Pulmonary artery endothelial cell (primary cell): ENCODE measurements at regions not wholly inside any gene's neighbourhood (a gene's known extent, or its start where the extent isn't known, plus 50 kb on each side); places are given as distances from the start of the nearest gene placed in this dataset.
"Not testable (repeated sequence)": the region's sequence is repeated elsewhere in the genome, so short reads cannot be mapped to it uniquely, and the experiment has no call there.

ENCODE experiments used
- DNase-seq: peaks from one replicate; pipeline ENCODE4 v3.0.0-alpha.2; 2011; ENCODE audit warnings: low read depth, low spot score

DNA sequence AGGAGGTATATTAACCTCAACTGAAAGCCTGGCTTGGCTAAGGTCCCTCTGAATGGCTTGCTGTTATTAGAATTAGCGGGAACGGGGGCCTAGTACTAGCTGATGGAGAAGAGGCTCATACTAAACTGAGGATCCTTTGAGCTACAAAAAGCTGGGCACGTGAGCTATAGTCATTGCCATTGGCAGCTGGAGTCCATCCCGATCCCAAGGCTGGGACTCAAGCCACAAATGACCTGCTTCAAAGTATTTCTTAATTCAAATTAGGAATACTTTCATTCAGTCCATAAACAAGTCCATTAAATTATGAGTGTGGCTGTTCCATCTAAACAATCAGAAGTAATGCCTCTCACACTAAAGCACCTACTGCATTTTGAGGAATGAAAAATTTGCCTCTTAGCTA is 114.5 kb downstream of the DACT1 start:
- no peak for DNase-seq

DNA sequence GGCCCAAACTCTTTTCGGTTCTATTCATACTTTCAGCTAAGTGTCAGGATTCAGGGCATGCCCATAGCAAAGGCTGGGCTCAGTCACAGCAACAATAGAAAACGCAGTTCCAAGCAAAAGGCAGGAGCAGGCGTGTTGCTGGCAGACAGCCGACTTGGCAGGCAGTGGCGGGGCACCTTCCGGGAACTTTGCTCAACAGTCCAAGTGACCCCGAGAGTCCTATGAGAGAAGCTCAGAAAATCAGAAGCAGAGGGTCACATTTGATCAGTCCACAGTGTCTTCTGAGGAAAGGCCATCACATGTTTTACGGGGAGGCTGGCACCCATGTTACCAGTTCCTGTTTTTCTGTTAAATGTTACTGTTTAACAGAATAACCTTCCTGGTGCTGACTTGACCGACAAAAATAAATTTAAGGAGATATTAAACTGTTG is 115.0 kb downstream of the DACT1 start:
- DNase-seq, result peak; percentile 15

DNA sequence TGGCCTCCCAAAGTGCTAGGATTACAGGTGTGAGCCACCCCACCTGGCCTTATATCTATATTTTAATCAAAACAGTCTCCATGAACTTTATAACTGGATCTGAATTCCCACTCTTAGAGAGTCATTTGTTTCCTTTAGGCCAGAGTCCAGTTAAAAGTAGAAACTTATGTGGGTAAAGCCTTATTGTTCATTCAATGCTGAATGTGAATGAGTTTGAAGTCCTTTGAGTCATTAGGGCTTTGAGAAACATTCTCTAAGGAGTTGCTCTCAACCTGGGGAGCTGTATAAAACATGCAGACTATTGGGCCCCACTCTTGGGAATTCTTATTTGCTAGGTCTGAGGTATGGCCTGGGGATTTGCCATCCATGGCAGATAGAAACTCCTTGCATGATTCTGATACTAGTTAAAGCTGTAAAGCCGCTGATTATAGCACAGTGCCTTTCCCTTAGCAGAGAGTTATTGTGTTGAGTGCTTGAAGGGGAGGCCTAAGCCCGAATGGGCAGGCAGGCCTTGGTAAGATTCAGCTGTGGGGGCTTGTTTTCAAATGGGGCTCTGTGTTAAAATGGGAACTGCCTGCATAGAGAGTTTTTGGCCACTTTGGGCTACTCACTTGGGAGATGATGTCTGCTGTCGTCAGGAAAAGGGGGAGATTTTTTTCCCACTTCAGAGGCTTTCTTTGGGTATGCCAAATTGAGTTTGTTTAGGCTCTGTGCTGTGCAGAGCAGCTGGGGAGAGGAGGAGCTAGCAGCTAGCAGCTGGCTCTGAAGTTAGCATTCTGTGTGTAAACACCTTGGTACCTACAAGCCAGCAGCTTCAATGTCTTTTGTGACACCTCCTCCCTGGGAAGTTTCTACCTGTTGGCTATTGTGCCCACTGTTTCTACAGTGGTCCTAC is 117.5 kb downstream of the DACT1 start:
- no peak for DNase-seq

DNA sequence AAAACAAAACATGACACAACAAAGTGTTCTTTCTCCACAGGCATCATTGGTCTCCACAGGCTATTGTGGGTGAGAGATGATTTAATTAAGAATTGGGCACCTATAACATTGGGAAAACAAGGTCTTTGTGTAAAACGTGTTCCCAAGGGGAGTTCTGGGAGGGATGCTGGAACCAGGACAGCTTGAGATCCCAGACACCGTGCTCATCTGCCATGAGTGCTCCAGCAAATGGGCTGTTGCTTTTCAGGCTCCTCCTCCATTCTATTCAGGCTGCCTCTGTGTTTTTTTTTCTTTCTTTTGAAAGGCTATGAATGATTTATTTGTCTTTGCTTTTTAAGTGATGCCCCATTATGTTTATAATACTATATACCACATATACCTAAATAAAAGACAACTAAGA is 122.4 kb downstream of the DACT1 start:
- DNase-seq, result no peak

DNA sequence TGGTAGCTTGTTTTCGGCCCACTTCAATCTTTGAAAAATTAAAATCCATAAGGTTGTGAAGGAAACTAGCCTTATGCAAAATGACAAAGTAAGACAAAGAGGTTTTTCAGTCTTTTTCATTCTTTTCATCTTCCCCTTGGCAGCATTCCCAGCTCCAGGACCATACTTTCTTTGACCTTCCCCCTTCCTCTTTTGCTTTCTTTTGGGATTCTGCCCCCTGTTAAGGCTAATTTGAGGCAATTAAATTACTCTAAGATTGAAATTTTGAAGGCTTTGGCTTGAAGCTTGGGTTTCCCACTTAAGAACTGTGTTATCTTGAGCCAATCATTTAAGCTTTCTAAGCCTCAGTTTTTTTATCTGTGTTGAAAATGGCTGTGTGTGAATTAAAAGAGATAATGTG is 124.9 kb downstream of the DACT1 start:
- no peak for DNase-seq

DNA sequence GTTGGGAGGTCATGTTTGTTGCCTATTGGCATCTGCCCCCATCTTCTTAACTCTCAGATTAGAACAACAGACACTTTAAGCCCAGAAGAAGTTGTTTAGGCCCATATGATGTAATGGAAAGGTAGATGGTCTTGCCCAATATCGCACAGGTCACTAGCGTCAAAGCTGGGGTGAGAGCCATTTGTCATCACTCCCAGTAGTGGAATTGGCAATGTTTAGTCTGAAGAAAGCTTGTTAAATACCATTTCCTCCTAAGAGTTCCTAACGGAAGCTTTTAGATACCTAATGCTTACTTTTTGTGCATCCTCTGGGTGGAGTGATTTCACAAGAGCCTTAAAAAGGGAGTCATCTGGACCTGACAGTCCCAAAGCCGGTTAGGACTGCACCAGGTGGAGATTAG is 125.4 kb downstream of the DACT1 start:
- DNase-seq, result no peak

DNA sequence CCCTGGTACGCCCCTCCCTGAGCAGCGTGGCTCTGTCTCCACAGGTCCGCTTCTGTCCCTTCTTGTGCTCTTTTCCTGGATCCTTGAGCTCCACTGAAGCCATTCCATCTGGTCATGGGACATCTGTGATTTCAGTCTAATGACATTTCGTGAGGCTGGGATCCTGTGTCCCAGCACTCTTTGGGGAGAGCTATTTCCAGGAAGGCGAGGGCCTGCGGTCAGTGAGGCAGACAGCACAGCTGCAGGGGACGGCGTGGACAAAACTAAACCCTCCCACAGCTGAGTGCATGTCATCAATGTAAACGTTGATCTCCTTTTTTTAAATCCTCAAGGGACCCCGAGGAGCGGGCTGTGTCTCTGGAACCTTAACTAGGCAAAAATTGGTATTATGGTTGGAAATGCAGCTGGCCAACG is 127.7 kb downstream of the DACT1 start:
- no peak for DNase-seq

DNA sequence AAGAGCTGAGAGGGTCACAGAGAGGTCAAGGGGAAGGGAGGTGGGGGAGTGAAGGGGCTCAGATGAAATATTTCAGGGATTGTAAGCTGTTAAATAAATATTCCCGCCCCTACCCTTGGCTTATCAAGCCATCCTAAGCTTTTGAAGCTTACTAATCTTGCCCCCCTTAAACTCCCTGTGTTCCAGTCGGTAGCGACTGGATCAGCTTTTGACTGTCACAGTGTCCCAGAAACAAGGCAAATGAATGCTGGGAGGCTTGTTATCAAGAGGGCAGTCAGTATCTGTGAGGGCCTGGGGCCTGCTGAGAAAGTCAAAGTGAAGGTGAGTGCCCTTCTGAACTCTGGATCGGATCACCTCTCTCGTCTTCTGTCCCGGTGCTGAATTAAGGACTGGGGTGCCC is 128.1 kb downstream of the DACT1 start:
- no peak for DNase-seq

DNA sequence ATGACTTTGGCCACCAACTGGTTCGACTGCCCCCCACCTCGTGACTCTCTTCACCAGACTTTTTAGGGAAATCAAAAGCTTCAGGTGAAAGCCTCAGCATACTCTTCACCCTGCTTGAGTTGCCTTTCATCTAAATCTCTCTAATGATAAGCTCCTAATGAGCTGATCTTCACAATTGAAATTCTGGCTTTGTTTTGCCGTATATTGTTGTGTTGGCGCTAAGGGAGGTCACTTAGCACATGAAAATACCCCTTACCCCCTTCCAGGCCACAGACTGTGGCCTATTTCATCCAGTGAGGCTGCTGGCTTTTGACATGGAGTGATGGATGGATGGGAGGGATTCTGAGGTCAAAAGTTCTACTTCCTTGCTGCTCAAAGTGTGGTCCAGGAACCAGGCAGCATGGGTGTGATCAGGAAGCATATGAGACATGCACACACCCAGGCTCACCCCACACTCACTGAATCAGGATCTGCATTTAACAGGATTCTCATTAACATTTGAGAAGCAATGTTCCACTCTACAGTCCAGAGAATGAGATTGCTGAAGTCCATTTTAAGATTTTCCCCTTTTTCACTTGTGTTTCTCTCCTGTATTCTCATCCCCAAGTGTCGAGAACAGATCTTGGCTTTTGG is 131.4 kb downstream of the DACT1 start:
- DNase-seq, result no peak

DNA sequence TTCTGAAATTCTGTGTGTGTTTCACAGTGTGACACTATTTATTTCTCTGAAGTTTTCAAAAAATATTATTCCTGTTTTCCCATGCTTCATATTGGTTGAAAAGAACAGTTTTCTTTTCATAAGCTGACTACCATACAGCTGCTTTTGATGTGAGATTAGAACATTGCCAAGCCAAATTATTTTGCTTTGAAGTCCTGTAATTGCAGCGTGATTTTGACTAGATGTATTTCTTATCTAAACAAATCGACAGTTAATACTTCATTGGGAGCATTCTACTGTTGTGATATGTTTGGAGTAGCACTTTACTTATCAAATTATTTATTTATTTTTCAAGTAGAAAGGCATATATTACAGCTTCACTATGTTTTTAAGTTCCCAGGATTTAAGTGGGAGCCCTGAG is 132.0 kb downstream of the DACT1 start:
- no peak for DNase-seq

DNA sequence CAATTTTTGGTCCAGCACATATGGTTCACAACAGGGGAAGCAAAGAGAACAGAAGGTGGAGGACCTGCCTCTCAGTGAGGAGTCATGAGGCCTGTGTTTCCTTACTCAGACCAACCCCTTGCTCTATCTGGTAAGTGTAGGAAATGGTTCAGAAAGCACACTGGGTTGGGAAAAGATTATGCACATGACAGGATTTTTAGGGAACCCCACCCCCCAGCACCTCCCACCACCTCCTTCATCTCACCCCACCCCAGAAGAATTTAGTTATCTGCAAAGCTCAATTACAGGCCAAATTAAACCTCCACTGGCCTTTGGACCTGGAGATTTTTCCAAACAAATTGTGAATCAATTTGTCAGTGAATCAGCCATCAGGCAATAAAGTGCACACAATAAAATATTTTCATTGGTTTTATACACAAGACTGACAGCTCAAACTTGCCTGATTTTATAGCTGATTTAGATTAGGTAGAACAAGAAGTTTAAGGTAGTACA is 132.8 kb downstream of the DACT1 start:
- no peak for DNase-seq

DNA sequence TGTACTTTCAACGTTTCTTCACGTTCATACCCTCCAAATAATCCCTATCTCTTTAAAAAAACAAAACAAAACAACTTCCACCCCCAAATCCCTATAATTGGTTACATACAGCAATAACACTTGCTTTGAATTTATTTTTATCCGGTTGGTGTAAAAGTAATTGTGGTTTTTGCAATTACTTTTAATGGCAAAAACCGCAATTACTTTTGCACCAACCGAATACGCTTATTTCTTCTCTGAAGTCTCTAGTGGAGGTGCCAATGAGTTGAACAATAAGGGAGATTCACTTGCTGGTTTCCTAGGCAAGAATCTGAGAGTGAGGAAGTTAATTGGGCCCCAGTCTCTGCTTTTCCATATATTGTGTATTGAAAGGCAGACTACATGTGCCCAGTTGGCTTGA is 133.3 kb downstream of the DACT1 start:
- DNase-seq, result no peak

DNA sequence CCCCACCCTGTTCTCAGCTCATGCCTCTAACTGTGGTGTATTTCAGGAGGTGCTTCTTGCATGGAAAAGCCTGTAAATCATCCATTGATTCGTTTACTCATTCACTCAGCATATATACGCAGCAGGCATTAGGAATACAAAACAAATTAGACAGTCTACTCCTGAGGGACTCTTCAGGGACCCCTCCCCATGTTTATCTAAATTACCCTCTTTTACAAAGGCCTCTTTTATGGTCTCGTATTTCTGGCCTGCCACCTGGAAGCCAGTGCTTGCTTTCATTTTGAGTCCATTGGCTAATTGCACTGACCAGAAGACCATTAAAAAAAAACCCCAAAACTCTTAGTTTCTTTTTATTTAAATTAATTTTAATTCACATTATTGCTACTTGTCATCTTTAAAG is 134.4 kb downstream of the DACT1 start:
- no peak for DNase-seq

DNA sequence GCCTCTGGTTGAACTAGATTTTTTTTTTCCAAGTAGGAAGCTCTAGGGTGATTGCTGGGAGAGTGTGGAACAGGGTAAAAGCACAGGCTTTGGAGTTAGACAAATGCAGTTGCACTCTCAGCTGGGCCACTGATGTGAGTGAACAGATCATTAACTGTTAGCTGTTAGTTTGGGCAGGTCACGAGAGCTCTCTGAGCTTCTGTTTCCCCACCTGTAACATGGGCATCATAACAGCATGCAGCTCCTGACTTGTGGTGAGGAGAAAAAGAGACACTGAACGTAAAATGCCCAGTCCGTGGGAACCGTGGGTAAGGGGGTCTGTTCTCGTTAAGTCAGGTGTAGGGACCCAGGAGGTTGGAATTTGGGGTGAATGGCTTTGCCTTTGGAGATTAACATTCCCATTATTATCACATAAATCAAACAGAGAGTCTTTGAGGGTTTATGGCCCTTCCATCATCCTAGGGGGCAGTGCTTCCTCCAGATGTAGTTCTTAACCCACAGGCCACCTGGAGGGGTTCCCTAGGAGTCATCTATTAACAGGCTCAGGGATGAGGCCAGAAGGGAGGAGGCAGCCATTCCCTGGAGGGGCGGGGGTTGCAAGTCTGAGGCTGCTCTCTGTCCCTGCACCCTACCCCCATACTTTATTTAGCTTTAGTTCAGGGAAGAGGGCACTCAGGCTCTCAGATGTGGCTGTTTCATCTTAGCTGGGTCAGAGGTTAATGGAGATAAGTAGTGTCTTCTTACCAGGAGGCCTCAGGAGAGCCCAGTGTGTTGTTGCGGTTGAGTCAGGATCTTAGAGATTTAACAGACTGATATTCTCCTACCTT is 135.2 kb downstream of the DACT1 start:
- DNase-seq, result no peak

DNA sequence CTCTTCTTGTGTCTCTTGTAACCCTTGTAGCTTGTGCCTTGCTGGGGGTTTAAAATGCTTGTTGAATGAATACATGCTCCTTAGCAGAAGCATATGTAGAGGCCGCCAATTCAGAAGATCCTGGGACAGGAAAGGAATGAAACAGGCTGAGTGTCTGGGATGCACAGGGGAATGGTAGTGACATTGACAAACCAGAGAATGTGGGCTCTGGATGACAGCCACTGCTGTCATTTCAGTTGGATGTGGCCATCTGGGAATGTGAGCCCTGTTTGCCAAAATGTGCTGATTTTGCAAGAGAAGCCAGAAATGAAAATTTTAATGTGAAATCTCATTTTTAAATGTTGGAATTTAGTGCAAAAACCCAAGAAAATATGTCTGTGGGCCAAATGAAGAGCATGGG is 136.8 kb downstream of the DACT1 start:
- no peak for DNase-seq

DNA sequence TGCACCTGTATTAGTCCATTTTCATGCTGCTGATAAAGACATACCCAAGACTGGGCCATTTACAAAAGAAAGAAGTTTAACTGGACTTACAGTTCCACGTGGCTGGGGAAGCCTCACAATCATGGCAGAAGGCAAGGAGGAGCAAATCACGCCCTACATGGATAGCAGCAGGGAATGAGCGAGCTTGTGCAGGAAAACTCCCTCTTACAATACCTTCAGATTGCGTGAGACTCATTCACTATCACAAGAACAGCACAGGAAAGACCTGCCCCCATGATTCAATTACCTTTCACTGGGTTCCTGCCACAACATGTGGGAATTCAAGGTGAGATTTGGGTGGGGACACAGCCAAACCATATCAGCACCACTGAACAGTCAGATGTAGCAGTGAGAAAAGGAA is 137.4 kb downstream of the DACT1 start:
- DNase-seq, result not testable (repeated sequence)

DNA sequence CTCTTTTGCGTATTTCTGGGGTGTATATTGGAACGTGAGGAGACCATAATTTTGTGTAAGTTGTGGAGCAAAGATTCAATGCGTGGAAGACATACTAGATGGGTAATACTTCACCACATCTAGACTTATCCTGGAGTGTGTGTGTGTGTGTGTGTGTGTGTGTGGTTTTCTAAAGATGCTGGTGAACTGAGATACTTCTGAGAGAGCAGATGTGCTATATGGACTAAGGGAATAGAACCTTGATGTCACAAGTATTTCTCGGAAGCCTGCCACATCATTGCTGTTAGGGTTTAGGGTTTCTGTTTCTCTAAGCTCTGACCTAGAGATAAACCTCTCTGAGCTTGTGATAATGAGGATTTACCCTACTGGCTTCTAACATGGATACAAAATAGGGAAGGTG is 138.8 kb downstream of the DACT1 start:
- no peak for DNase-seq

DNA sequence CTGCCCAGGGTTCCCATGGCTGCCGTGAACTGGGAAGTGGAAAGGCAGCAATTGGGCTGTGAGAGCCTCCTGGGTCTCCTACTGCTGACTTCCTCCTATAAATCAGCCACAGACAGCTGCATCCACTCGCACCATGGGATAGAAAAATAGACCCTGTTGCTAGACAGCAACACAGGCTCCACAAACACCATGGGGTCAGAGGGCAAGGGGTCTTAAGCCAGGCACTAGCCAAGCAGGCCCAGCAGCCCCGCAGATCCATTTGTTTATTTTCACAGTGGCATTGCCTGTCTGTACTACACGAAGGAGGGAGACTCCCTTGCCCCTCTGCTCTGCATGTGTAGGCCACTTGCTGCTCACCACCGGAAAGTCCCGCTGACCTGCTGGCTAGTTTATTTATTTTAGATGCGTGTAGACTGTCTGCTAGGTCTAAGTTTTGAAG is 139.8 kb downstream of the DACT1 start:
- DNase-seq, result no peak

DNA sequence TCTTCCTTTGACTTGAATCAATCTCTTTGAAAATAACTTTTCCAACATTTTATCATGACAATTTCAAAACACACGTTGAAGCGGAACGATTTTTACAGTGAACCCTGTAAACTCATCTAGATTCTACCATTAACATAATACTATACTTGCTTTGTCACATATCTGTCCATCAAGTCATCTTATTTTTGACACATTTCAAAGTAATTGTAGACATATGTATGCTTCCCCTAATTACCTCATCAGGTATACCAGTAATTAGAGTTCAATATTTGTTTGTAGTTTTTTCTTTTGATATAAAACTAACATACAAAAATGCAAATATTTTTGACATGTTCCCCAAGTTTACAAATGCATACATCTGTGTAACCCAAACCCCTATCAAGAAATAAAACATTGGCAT is 140.4 kb downstream of the DACT1 start:
- no peak for DNase-seq

DNA sequence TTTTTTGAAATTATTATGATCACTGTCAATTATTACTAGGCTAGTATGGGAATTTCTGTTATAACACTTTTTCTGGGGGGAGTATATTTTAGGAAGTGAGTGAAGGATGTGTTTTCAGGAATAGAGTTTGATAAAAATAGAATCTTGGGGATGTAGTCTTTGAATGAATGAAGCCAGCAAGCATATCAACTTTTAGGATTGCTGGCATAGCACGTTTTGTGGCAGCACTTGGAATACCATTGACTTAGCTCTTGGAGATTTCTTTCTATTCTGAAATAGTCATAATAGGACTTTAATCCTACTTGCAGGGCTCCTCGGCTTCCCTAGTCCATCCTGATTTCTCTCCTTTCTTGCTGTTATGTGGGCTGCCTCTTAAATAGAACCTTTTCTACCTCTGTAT is 141.6 kb downstream of the DACT1 start:
- no peak for DNase-seq

DNA sequence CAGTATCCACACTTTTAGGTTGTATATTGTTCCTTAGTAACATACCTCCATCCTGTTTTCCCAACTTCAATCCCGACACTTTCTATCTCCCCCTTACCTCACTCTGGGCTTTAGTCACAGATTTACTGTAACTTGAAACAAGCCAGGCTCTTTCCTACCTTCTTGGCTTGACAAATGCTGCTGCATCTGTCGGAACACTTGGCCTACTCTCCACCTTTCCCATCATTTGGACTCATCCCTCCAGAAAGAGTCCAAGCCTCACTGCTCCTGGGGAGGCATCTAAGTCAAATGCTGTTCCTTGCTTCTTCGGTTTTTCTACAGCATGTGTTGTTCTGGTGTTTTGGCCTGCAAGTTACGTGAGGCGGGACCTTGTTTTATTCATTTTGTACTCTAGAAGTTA is 142.4 kb downstream of the DACT1 start:
- DNase-seq, result no peak

DNA sequence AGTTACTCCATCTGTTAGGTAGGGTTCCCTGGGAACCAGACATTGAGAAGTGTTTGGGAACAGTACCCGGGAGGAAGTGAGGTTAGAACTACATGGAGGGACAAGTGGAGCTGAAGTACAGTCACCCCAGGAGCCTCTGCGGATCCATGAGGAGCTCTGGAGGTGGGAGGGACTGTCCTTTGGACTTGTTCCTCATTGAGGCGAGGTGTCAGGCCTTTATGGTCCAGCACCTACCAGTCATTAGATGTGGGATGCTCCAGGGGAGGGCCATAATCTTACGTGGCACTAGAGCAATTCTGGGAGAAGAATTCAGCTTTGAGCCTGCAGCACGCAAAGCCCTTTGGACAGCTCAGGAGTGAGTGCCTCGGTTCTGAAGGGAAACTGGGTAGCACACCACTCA is 142.8 kb downstream of the DACT1 start:
- no peak for DNase-seq
